ENCODE measurements at regions not wholly inside any gene's neighbourhood (a gene's known extent, or its start where the extent isn't known, plus 50 kb on each side); places are given as distances from the start of the nearest gene placed in this dataset.

GRCh38 chr10:60728056-60728455, 50.2 kb upstream of the CDK1 start:
- no peak for DNase-seq
- Histone ChIP-seq H3K36me3 (replicated peaks; ENCODE audit: control insufficient read depth, insufficient read depth, low read length) (no peaks in the 10 kb centered on the region), H3K27me3 (ENCODE audit: control insufficient read depth, insufficient read depth, low read length) (peaks cover 10% of the 10 kb centered on the region), H3K4me3 (ENCODE audit: insufficient read depth, low read depth, low read length) (no peak overlapping the region)

- Histone ChIP-seq H3K4me3 (ENCODE audit: insufficient read depth, low read depth, low read length) (no peak overlapping the region), H3K36me3 (replicated peaks; ENCODE audit: control insufficient read depth, insufficient read depth, low read length) (no peaks in the 10 kb centered on the region), H3K27me3 (ENCODE audit: control insufficient read depth, insufficient read depth, low read length) (no peaks in the 10 kb centered on the region)
- no peak for DNase-seq
These were observed 52.0 kb upstream of the CDK1 start for GRCh38 chr10:60726257-60726656.

DNA sequence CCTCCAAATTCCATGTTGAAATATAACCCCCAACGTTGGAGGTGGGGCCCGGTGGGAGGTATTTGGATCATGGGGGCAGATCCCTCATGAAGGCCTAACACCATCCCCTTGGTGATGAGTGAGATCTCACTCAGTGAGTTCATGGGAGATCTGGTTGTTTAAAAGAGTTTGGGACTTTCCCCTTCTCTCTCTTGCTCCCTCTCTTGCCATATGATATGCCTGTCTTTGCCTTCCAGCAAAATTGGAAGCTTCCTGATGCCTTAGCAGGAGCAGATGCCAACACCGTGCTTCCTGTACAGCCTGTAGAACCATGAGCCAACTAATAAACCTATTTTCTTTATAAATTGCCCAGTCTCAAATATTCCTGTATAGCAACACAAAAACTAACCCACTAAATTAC, 55.7 kb upstream of the CDK1 start:
- no peaks in the 10 kb centered on the region for H3K27me3 ChIP-seq (ENCODE audit: control insufficient read depth, insufficient read depth, low read length)
- no peak overlapping the region for H3K4me3 ChIP-seq (ENCODE audit: insufficient read depth, low read depth, low read length)
- DNase-seq: no peak
- H3K36me3 ChIP-seq (replicated peaks; ENCODE audit: control insufficient read depth, insufficient read depth, low read length): no peaks in the 10 kb centered on the region

GRCh38 chr10:60719721-60720120, 58.6 kb upstream of the CDK1 start:
- H3K36me3 ChIP-seq (replicated peaks; ENCODE audit: control insufficient read depth, insufficient read depth, low read length): no peaks in the 10 kb centered on the region
- DNase-seq: no peak
- no peak overlapping the region for H3K4me3 ChIP-seq (ENCODE audit: insufficient read depth, low read depth, low read length)
- no peaks in the 10 kb centered on the region for H3K27me3 ChIP-seq (ENCODE audit: control insufficient read depth, insufficient read depth, low read length)

DNA sequence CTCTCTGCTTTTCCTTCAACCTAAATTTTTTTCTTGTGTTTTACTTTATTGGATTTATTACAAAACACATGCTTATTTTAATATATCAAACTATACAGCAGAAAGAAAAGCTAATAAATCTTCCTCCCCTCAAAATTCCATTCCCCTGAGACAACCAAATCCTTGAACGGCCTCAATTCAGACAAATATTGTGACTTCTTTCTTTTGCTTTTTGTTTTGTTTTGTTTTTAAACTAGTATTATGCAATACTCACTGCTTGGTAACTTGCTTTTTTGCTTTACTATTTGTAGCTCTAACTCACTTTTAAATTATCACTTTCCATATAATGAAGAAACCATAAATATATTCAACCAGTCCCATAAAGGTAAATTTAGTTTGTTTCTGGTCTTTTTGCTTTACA, 59.4 kb upstream of the CDK1 start:
- no peak for DNase-seq
- Histone ChIP-seq H3K4me3 (ENCODE audit: insufficient read depth, low read depth, low read length) (no peak overlapping the region), H3K36me3 (replicated peaks; ENCODE audit: control insufficient read depth, insufficient read depth, low read length) (no peaks in the 10 kb centered on the region), H3K27me3 (ENCODE audit: control insufficient read depth, insufficient read depth, low read length) (no peaks in the 10 kb centered on the region)

DNA sequence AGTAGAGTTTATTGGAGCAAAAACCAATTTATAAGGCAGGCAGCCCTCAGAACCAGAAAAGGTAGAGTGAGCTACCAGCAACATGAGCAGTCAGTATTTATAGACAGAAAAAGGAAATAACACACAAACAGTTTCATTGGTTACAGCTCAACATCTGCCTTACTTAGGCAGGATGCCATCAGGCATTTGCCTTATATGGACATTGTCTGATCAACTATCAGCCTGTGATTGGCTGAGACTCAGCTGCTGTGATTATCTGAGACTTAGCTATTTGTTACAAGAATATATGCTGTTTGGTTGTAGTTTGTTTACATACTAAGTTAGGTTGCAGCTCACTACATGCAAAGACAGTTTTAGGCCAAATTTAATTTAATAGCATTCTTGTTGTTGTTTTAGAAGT, 60.4 kb upstream of the CDK1 start:
- no peaks in the 10 kb centered on the region for H3K27me3 ChIP-seq (ENCODE audit: control insufficient read depth, insufficient read depth, low read length)
- no peak for DNase-seq
- no peak overlapping the region for H3K4me3 ChIP-seq (ENCODE audit: insufficient read depth, low read depth, low read length)
- no peaks in the 10 kb centered on the region for H3K36me3 ChIP-seq (replicated peaks; ENCODE audit: control insufficient read depth, insufficient read depth, low read length)

GRCh38 chr10:60714233-60714632, 64.0 kb upstream of the CDK1 start:
- Histone ChIP-seq H3K36me3 (replicated peaks; ENCODE audit: control insufficient read depth, insufficient read depth, low read length) (no peaks in the 10 kb centered on the region), H3K4me3 (ENCODE audit: insufficient read depth, low read depth, low read length) (no peak overlapping the region), H3K27me3 (ENCODE audit: control insufficient read depth, insufficient read depth, low read length) (no peaks in the 10 kb centered on the region)
- no peak for DNase-seq

GRCh38 chr10:60711496-60711895, 66.8 kb upstream of the CDK1 start:
- no peak overlapping the region for H3K4me3 ChIP-seq (ENCODE audit: insufficient read depth, low read depth, low read length)
- H3K27me3 ChIP-seq (ENCODE audit: control insufficient read depth, insufficient read depth, low read length): no peaks in the 10 kb centered on the region
- DNase-seq: no peak
- H3K36me3 ChIP-seq (replicated peaks; ENCODE audit: control insufficient read depth, insufficient read depth, low read length): no peaks in the 10 kb centered on the region

- H3K36me3 ChIP-seq (replicated peaks; ENCODE audit: control insufficient read depth, insufficient read depth, low read length): no peaks in the 10 kb centered on the region
- no peak for DNase-seq
- H3K4me3 ChIP-seq (ENCODE audit: insufficient read depth, low read depth, low read length): no peak overlapping the region
- H3K27me3 ChIP-seq (ENCODE audit: control insufficient read depth, insufficient read depth, low read length): no peaks in the 10 kb centered on the region
These were observed 68.2 kb upstream of the CDK1 start for GRCh38 chr10:60710041-60710440.

DNA sequence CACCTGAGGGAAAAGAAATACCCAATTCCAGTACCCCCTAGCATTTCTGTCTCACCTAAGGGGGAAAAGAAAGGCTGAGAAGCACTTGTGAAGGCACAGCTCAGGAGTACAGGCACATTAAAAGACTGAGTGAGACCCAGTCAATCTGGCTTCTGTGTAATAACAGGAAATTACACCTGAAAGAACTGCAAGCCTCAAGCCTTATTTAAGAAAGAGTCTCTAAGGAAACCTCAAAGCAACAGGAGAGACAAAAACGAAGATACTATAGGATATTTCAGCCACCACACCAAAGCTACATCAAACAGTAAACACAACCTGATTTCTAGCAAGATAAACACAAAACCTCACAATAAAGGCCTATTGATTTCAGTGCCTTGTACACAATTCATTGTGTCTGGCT, 69.6 kb upstream of the CDK1 start:
- no peak for DNase-seq

GRCh38 chr10:60707841-60708240, 70.4 kb upstream of the CDK1 start:
- no peak for DNase-seq
- Histone ChIP-seq H3K4me3 (ENCODE audit: insufficient read depth, low read depth, low read length) (no peak overlapping the region), H3K36me3 (replicated peaks; ENCODE audit: control insufficient read depth, insufficient read depth, low read length) (no peaks in the 10 kb centered on the region), H3K27me3 (ENCODE audit: control insufficient read depth, insufficient read depth, low read length) (no peaks in the 10 kb centered on the region)

More for the DNA sequence above, 69.6 kb upstream of the CDK1 start:
- H3K36me3 ChIP-seq (replicated peaks; ENCODE audit: control insufficient read depth, insufficient read depth, low read length): no peaks in the 10 kb centered on the region
- H3K4me3 ChIP-seq (ENCODE audit: insufficient read depth, low read depth, low read length): no peak overlapping the region
- H3K27me3 ChIP-seq (ENCODE audit: control insufficient read depth, insufficient read depth, low read length): no peaks in the 10 kb centered on the region

DNA sequence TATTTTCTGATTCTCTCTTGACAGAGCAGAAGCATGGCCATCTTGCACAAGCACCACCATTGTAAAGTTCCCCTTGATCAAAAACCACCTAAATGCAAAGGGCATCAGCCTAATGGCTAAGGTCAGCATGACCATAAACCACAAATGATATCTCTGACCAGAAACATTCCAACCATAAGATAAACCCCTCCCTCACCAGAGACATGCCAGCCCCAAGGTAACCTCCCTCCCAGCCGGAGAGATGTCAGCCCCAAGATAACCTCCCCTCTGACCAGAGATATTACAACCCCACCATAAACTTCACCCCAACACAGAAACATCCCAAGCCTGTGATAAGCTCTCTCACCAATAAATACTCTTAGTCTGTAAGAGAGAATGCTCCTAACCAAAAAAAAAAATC, 72.1 kb upstream of the CDK1 start:
- no peak for DNase-seq
- no peaks in the 10 kb centered on the region for H3K27me3 ChIP-seq (ENCODE audit: control insufficient read depth, insufficient read depth, low read length)
- no peaks in the 10 kb centered on the region for H3K36me3 ChIP-seq (replicated peaks; ENCODE audit: control insufficient read depth, insufficient read depth, low read length)
- H3K4me3 ChIP-seq (ENCODE audit: insufficient read depth, low read depth, low read length): no peak overlapping the region

GRCh38 chr10:60705376-60705775, 72.9 kb upstream of the CDK1 start:
- H3K27me3 ChIP-seq (ENCODE audit: control insufficient read depth, insufficient read depth, low read length): no peaks in the 10 kb centered on the region
- no peak for DNase-seq

DNA sequence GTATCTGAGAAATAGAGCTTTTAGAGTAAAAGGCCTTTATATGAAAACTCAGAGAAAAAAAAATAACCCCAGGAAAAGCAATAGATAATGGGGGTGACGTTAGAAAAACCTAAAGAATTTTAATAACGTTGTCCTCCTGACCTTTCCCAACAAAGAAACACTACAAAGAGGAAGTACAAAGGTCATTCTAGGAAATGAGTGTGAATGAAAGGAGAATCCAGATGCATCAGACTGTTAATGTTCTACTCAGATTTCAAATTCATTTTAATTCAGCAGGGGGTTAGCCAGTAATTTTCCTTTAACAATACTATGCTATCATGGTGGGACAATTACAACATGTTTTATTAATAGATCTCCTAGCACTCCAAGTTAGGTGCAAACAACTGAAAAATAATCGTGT, 73.8 kb upstream of the CDK1 start:
- H3K36me3 ChIP-seq (replicated peaks; ENCODE audit: control insufficient read depth, insufficient read depth, low read length): no peaks in the 10 kb centered on the region
- no peak for DNase-seq
- H3K4me3 ChIP-seq (ENCODE audit: insufficient read depth, low read depth, low read length): no peak overlapping the region
- no peaks in the 10 kb centered on the region for H3K27me3 ChIP-seq (ENCODE audit: control insufficient read depth, insufficient read depth, low read length)

More at GRCh38 chr10:60705376-60705775, 72.9 kb upstream of the CDK1 start:
- Histone ChIP-seq H3K36me3 (replicated peaks; ENCODE audit: control insufficient read depth, insufficient read depth, low read length) (no peaks in the 10 kb centered on the region), H3K4me3 (ENCODE audit: insufficient read depth, low read depth, low read length) (no peak overlapping the region)

- Histone ChIP-seq H3K4me3 (ENCODE audit: insufficient read depth, low read depth, low read length) (no peak overlapping the region), H3K27me3 (ENCODE audit: control insufficient read depth, insufficient read depth, low read length) (no peaks in the 10 kb centered on the region), H3K36me3 (replicated peaks; ENCODE audit: control insufficient read depth, insufficient read depth, low read length) (no peaks in the 10 kb centered on the region)
- no peak for DNase-seq
These were observed 74.8 kb upstream of the CDK1 start for GRCh38 chr10:60703266-60704041.

- Histone ChIP-seq H3K36me3 (replicated peaks; ENCODE audit: control insufficient read depth, insufficient read depth, low read length) (no peaks in the 10 kb centered on the region), H3K4me3 (ENCODE audit: insufficient read depth, low read depth, low read length) (no peak overlapping the region), H3K27me3 (ENCODE audit: control insufficient read depth, insufficient read depth, low read length) (no peaks in the 10 kb centered on the region)
- no peak for DNase-seq
These were observed 90.6 kb upstream of the CDK1 start for GRCh38 chr10:60687679-60688078.

Measured in H7 (cell line).